GM19043 (cell line): ENCODE measurements at regions not wholly inside any gene's neighbourhood (a gene's known extent, or its start where the extent isn't known, plus 50 kb on each side); places are given as distances from the start of the nearest gene placed in this dataset.

Source experiments
- ATAC-seq: cut with Tn5 transposase; IDR thresholded peaks from one replicate; pipeline ENCODE4 v1.9.1; 2021; ENCODE audit warnings: low read depth; ENCODE audit not compliant: unreplicated experiment

DNA sequence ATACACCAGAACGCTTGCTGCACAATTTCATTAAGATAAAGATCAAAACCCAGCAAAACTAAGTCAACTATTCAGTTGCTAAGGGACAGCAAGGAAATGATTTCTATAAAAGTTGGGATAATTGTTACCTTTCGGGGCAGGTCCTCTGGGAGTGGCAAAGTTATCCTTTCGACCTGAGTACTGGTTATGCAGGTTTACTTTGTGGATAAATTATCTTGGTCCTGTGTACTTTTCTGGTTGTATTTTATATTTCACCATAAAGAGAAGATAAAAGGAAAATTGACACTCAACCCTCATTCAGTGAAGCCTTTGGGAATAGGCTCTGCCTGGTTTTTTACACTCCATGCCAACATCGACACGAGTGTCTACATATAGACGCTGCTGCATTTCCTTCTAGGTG, 146.5 kb downstream of the SYK start:
- no peak for ATAC-seq

DNA sequence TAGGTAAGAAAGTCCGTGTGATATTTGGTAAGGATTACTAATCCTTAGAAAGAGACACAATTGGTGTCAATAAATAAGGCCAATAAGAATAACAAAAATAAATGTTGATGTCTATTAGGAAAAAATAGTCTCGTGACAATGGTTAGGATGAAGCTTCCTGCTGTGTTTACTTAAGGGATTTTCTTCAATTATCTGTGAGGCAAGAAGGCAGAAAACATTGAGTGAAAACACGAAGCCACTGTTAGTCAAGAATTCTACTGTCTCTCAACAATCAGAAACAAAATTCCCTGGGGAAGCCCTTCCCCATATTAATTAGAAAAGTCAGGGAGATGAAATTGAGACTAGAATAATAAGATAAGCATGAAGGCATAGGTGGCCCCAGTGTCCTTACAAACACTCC, 149.0 kb downstream of the SYK start:
- ATAC-seq = no peak

GRCh38 chr9:90953200-90953599, 151.6 kb downstream of the SYK start:
- no peak for ATAC-seq

DNA sequence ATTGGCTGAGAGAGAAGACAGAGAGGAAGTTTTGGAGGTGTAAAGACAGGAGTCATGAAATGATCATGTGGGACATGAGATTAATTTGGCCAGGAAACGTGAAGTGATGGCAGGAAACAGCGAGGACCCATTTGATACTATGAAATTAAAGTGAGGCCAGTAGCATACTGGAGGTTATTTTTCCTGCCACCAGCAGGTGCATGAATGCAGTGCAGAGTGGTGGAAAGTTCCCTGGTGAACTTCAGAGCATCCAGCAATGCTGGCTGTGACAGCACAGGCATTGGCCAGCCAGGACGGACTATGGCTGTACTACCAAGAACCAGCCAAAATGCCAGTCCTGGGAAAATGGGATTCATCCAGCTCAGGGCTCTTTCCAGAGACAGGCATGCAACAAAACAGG, 152.2 kb downstream of the SYK start:
- ATAC-seq = no peak

DNA sequence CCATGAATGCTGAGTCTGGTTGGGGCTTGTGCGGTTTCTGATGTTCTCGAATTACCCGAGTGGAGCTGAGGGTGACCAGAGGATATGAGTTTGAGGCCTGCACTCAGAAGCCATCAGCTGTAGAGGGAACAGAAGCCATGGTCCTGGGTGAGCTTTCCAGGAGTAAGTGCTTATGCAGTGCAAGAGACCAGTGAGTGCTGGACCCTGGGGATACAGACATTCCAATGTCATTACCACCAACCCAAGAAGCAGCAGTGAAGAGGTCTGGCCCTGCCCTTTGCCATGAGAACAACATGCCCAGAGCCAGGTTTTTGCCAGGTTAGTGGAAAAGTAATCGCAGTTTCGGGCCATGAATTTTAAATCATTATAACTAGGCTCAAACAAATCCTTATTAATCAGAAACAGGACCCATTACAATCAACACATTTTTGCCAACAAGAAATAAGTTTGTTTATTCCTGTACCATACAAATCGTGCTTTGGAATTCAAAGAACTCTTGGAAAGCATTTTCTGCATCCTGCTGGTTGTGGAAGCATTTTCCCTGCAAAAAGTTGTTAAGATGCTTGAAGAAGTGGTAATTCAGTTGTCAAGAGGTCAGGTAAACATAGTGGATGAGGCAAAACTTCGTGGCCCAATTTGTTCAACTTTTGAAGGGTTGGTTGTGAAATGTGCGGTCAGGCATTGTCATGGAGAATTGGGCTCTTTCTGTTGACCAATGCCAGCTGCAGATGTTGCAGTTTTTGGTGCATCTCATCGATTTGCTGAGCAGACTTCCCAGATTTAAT, 154.6 kb downstream of the SYK start:
- no peak for ATAC-seq

GRCh38 chr9:90958328-90958727, 156.7 kb downstream of the SYK start:
- ATAC-seq = no peak

GRCh38 chr9:90960941-90961340, 159.3 kb downstream of the SYK start:
- no peak for ATAC-seq

GRCh38 chr9:90961375-90961774, 159.8 kb downstream of the SYK start:
- ATAC-seq = no peak

DNA sequence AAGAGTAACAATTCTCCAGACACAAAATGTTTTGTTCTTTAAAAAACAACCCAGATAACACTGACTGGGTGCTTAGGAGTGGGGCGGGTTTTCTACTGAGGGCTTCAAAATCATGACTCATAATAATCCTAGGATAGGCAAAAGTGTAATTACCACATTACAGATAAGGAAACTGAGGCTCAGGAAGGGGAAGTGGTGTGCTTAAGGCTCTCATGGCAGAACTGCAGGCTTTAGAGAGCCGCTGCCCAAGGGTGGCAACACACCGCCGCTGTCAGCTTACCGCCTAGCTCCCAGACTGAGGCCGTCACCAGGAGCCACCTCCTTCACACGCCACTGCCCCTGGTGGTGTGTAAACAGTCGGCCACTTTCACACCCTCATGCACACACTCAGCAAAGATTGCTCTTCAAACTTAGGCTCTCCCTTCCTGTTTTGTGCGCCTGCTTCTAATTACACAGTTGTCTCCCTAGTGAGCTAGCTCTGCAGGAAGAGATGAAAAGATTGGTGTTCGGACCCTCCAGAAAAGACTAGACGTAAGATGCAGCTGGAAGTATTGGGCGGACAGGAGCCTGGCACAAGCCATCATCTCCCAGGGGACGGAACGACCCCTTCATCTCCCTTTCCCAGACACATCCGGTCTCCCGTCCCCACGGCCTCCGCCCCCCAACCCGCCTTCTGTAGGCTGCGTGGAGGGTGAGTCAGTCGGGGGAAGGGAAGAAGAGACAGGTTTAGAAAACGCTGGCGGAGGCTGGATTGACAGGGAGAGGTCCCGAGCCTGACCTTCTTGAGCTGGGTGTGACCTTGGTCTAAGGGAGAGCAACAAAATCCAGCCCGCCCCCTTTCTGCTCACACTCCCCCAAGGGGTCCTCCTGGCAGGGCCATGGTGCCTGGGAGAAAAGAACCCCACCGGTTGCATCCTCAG, 162.7 kb downstream of the SYK start:
- no peak for ATAC-seq

GRCh38 chr9:90965226-90966030, 163.8 kb downstream of the SYK start:
- no peak for ATAC-seq

DNA sequence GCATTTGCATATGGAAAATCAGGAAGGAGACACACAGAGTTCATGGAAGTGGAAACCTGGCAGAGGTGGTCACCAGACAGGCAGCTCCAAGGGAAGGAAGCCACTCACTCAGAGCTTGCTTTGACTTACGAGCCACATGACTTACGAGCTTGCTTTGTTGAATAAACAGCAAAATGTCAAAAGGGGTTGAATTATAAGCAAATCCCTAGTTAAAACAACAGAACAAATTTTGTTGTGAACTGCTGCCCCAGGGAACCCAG, 164.3 kb downstream of the SYK start:
- ATAC-seq = no peak

DNA sequence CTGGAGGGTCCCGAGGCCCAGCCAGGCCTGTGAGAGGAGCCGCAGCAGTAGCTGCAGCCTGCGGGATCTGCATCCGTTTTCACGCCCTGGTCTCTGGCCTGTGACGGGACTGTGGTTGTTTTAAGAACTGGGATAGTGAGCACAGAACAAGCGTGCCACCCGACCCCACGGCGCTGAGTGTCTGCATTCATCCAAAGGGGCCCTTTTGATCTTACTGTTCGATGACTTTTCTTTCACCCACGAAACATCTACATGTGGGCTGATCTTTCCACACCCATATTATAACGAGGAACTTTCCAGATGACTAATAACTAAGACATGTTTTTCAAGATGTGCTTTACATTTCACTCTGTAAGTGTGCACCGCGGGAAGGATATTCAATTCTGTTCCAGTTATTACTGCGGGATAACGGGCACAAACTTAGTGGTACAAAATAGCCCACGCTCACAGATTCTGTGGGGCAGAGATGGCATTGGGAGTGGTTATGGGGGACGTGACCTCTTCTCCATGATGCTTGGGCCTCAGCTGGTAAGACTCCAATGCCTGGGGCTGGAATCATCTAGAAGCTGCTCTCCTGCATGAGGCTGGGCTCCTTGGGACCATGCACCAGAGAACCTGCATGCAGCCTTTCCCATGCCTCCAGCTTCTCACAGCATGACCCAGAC, 165.0 kb downstream of the SYK start:
- ATAC-seq = no peak

DNA sequence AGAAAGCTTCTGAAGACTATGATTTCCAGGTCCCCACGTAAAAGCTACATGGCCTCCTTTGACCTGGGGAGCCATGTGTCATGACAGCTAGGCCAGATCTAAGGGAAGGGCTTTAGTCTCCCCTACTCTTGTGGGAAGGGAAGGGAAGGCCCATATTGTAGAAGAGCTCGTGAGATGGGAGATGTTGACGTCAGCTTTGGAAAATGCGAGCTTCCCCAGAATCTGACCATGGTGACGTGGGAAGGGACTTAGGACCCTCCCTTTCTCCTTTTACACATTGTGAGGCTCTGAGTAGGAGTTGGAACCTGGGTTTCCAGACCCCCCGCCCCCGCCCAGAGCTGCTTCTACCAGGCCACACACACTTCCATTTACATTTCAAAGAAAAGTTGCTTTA, 165.5 kb downstream of the SYK start:
- no peak for ATAC-seq

GRCh38 chr9:90969021-90969675, 167.5 kb downstream of the SYK start:
- no peak for ATAC-seq

GRCh38 chr9:90970608-90971007, 169.0 kb downstream of the SYK start:
- no peak for ATAC-seq

DNA sequence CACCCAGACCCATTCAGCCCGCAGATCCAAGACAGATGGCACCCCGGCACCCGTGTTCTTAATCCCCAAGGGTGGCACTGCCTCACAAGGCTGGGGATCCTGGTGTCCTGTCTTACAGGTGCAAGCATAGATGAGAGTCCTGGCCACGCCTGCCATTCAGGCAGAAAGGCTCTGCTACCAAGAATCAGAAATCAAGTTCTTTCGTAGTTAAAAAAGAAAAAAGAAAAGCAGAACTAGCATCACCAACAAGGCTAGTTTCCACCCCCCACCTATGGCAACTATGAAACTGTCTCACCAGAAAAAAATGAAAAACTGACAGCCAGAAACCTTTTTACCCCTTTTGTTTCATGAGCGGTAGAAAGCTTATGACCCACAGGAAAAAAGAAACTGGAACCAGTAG, 170.4 kb downstream of the SYK start:
- ATAC-seq = no peak

GRCh38 chr9:90974016-90974415, 172.4 kb downstream of the SYK start:
- no peak for ATAC-seq

DNA sequence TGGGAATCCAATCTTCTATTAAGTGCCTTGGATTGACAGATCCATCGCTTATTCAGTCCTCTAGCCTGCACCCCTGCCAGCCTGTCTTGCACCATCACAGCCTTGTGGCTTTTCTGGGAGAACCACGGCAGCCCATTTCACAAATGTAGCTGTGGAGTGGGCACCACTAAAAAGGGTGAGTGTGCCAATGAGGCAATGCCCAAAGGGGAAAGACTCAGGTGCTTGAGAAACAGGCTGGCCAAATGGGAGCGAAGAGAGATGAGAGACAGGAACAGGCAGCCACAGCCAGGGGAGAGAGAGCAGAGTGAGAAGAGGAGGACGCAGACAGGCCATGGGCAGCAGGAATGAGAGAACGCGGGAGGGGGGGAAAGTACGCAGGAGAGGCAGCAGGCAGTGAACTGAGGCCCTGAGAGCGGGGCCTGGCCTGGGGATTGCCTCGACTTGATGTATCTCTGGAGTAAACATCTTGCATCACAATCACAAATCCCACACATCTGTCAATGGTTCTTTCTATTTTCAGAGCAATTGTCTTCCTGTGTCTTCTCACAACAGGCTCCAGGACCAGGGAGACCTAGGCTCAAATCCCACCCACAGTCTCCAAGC, 173.1 kb downstream of the SYK start:
- ATAC-seq = no peak

- ATAC-seq = no peak
These were observed 174.3 kb downstream of the SYK start for GRCh38 chr9:90975781-90976538.
